Body of pancreas (tissue), 4 donors: ENCODE measurements at regions not wholly inside any gene's neighbourhood (a gene's known extent, or its start where the extent isn't known, plus 50 kb on each side); places are given as distances from the start of the nearest gene placed in this dataset.

Experiments used
- ATAC-seq: fragments of 150-250 bp; one replicate; pipeline ENCODE4 v1.9.1; 2016
- DNase-seq, 4 donors: peaks; one replicate each; pipeline ENCODE4 v3.0.0-alpha.2; 2019
- H3K27ac ChIP-seq, 4 donors: fragments of 200-600 bp; sonication (generic); 1 replicate in 3 of 4; 2 replicates in 1 of 4; pipeline versions ENCODE4 v1.5.1 to v1.6.1; 2016 to 2019; ENCODE audit warnings: mild to moderate bottlenecking in 1 of 4, mixed read lengths in 1 of 4, moderate library complexity in 1 of 4
- H3K27me3 ChIP-seq, 2 donors: fragments of 200-600 bp; sonication (generic); one replicate each; pipeline ENCODE4 v1.6.0; 2016; ENCODE audit warnings: mild to moderate bottlenecking in 1 of 2
- H3K36me3 ChIP-seq, 2 donors: fragments of 200-600 bp; sonication (generic); replicated peaks in 1 of 2; 2 replicates each; pipeline ENCODE4 v1.5.1; 2016; ENCODE audit warnings: low read depth in 2 of 2; ENCODE audit not compliant: insufficient read depth in 1 of 2
- H3K4me1 ChIP-seq: fragments of 200-600 bp; sonication (generic); one replicate; pipeline ENCODE4 v1.6.0; 2016
- H3K4me3 ChIP-seq, 2 donors: fragments of 200-600 bp; sonication (generic); 1 replicate in 1 of 2; 2 replicates in 1 of 2; pipeline ENCODE4 v1.5.1; 2016 to 2019
- H3K9me3 ChIP-seq, 3 donors: fragments of 200-600 bp; sonication (generic); 1 replicate in 2 of 3; 2 replicates in 1 of 3; pipeline ENCODE4 v1.5.1; 2016
- POLR2A ChIP-seq, 3 donors: fragments of 450-650 bp; IDR thresholded peaks; one replicate each; pipeline ENCODE4 v1.6.1; 2016; ENCODE audit warnings: antibody characterized with exemption in 3 of 3, mild to moderate bottlenecking in 2 of 3
- WGBS, 2 donors: methylation state at CpG; one replicate each; pipeline ENCODE4 v1.1.5; 2017; 5-methylcytosine and 5-hydroxymethylcytosine counted together
- intact Hi-C: fragments of 100-400 bp; cut with DNase I; formaldehyde crosslinking; loops from one replicate; pipeline ENCODE4 v1.15.1; 2023
- TF ChIP-seq, protein P1 (sequence below), 7 experiments: fragments of 450-650 bp in 4 of 7; fragments of 200-600 bp in 3 of 7; sonication (generic) in 3 of 7; IDR thresholded peaks; one replicate each; pipeline ENCODE4 v1.5.1; 2016 to 2019; ENCODE audit warnings: antibody characterized with exemption in 7 of 7

DNA sequence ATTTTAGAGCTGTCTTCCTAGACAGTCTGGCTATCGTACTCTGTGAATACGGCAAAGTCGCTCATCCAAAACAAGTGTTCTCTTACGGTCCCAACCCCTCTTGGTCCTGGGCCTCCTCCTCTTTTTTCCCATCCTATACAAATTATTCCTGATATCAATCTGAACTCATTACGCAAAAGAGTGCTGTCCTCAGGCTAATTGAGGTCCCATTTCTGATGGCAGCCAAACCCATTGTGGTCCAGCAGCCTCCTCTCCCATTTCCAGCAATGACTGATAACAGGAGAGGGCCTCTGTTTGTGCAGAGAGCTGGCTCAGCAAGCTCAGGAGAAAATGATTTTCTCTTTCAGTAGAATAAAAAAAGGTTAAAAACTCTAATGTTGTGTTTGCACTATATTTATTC is 203.4 kb upstream of the GHITM start:
- intact Hi-C loops = no loop called here
- H3K27ac ChIP-seq = no peak overlapping the region
- ATAC-seq (no peak), DNase-seq (no peak)
- no peak overlapping the region for H3K4me3 ChIP-seq
- no peaks in the 10 kb centered on the region for H3K36me3 ChIP-seq
- whole genome bisulfite sequencing, 2 donors = 94 to 97% methylated on average over 5 of the region's 5 CpGs
- H3K9me3 ChIP-seq = no peaks in the 10 kb centered on the region
- TF ChIP-seq, protein P1, sequence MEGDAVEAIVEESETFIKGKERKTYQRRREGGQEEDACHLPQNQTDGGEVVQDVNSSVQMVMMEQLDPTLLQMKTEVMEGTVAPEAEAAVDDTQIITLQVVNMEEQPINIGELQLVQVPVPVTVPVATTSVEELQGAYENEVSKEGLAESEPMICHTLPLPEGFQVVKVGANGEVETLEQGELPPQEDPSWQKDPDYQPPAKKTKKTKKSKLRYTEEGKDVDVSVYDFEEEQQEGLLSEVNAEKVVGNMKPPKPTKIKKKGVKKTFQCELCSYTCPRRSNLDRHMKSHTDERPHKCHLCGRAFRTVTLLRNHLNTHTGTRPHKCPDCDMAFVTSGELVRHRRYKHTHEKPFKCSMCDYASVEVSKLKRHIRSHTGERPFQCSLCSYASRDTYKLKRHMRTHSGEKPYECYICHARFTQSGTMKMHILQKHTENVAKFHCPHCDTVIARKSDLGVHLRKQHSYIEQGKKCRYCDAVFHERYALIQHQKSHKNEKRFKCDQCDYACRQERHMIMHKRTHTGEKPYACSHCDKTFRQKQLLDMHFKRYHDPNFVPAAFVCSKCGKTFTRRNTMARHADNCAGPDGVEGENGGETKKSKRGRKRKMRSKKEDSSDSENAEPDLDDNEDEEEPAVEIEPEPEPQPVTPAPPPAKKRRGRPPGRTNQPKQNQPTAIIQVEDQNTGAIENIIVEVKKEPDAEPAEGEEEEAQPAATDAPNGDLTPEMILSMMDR (IDR thresholded peaks at IDR 0.05) = no peak
- TF ChIP-seq POLR2A (IDR thresholded peaks at IDR 0.05) = no peak
- H3K27me3 ChIP-seq = no peaks in the 10 kb centered on the region
- H3K4me1 ChIP-seq = peaks cover 5% of the 10 kb centered on the region

DNA sequence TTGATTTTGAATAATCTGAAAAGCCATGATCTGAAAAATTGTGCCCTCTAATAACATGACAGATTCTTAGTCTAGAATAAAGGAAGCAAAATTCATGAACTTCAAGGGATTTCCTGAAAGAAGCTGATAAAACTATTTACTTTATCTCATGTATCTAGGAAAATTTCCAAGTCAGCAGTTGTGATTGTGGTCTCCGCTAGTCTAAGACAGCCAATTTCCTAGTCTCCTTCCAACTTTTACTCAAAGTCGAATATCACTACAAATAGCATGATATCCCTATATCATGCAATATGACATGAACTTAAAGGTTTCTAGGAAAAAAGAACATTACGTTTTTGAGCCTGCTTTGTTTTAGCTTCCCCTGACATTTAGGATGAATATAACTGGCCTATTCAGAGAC is 202.1 kb upstream of the GHITM start:
- TF ChIP-seq POLR2A (IDR thresholded peaks at IDR 0.05) = no peak
- TF ChIP-seq, protein P1 (IDR thresholded peaks at IDR 0.05) = no peak
- Histone ChIP-seq H3K27ac (no peak overlapping the region), H3K4me3 (no peak overlapping the region), H3K9me3 (no peaks in the 10 kb centered on the region), H3K4me1 (no peaks in the 10 kb centered on the region), H3K36me3 (no peaks in the 10 kb centered on the region), H3K27me3 (no peaks in the 10 kb centered on the region)
- DNase-seq = no peak
- ATAC-seq = no peak
- intact Hi-C loops = no loop called here
- WGBS, 2 donors = 13 to 24% methylated on average over 3 of the region's 3 CpGs

DNA sequence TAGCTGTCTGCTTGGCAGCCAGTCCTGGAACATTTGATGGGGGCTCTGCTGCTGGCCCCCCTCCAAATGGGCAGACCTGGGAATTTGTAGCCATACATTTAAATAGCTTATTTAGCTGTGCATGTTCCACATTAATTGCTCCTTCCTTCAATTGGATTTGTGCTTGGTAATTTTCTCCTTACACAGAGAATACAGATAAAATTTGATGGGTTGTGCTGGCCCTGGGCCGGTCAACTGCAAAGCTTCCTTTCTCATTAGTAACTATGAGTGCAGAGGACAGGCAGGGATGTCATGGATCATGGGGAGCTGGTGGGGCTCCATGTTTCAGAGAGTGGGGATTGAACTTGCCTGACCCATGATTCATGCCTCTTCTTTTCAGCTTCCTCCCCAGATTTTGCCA is 201.5 kb upstream of the GHITM start:
- intact Hi-C loops = no loop called here
- no peaks in the 10 kb centered on the region for H3K4me1 ChIP-seq
- no peak overlapping the region for H3K27ac ChIP-seq
- H3K4me3 ChIP-seq = no peak overlapping the region
- no peak for TF ChIP-seq POLR2A (IDR thresholded peaks at IDR 0.05)
- TF ChIP-seq, protein P1 (IDR thresholded peaks at IDR 0.05) = no peak
- WGBS, 2 donors = 82 to 88% methylated on average over 1 of the region's 1 CpG
- no peaks in the 10 kb centered on the region for H3K9me3 ChIP-seq
- ATAC-seq (no peak), DNase-seq (no peak)
- no peaks in the 10 kb centered on the region for H3K36me3 ChIP-seq
- H3K27me3 ChIP-seq = no peaks in the 10 kb centered on the region

DNA sequence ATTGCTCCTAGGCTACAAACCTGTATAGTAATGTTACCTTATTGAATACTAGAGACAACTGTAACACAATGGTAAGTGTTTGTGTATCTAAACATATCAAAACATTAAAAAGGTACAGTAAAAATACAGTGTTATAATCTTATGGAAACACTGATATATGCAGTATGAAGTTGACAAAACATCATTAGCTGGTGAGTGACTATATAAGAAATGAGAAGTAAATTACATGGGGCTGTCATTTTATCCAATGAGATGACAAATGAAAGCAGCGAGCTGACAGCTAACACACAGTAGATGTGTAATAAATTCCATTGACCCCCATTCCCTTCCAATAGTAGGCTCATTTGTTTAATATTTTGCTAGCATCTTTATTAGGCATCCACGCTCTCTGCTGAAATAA is 198.1 kb upstream of the GHITM start:
- no peaks in the 10 kb centered on the region for H3K4me1 ChIP-seq
- H3K36me3 ChIP-seq = no peaks in the 10 kb centered on the region
- H3K9me3 ChIP-seq = no peaks in the 10 kb centered on the region
- intact Hi-C loops = no loop called here
- 63 to 78% methylated on average over 2 of the region's 2 CpGs for WGBS, 2 donors
- H3K27ac ChIP-seq = no peak overlapping the region
- TF ChIP-seq, protein P1 (IDR thresholded peaks at IDR 0.05) = no peak
- TF ChIP-seq POLR2A (IDR thresholded peaks at IDR 0.05) = no peak
- H3K4me3 ChIP-seq = no peak overlapping the region
- no peak for DNase-seq
- H3K27me3 ChIP-seq = no peaks in the 10 kb centered on the region
- ATAC-seq = no peak

DNA sequence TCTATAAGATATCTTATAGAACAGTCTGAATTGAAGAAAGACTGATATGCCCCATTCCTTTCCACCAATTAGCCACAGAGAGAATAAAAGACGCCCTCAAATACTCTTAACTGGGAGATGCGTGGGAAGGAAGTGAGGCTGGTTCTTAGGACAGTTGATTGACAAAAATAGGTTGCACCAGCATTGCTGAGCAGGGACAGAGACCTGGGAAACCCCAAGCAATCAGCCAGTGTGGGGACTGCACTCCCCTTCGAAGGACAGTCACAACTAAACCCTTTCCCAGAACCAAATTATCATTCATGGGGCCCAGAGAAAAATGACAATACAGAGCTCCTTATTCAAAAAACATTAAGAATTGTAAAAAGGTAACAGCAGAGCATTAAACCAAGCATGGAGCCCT is 196.9 kb upstream of the GHITM start:
- Histone ChIP-seq H3K36me3 (no peaks in the 10 kb centered on the region), H3K9me3 (no peaks in the 10 kb centered on the region), H3K27me3 (no peaks in the 10 kb centered on the region), H3K4me1 (no peaks in the 10 kb centered on the region), H3K4me3 (no peak overlapping the region), H3K27ac (no peak overlapping the region)
- intact Hi-C loops = no loop called here
- no peak for DNase-seq
- no peak for ATAC-seq
- 65 to 78% methylated on average over 3 of the region's 3 CpGs for WGBS, 2 donors
- TF ChIP-seq, protein P1 (IDR thresholded peaks at IDR 0.05) = no peak
- TF ChIP-seq POLR2A (IDR thresholded peaks at IDR 0.05) = no peak
